ENCODE measurements at regions not wholly inside any gene's neighbourhood (a gene's known extent, or its start where the extent isn't known, plus 50 kb on each side); places are given as distances from the start of the nearest gene placed in this dataset.

- intact Hi-C loops (cut with DNase I), result no loop called here
Observed at GRCh38 chr12:111068290-111068689, 147.9 kb upstream of the MYL2 start.

GRCh38 chr12:111067498-111067897, 147.1 kb upstream of the MYL2 start:
- intact Hi-C loops (cut with DNase I), result no loop called here
- peak in 1 of 10 donors; percentile 69 for DNase-seq

More at GRCh38 chr12:111068290-111068689, 147.9 kb upstream of the MYL2 start:
- DNase-seq, result peak in 1 of 10 donors; percentile 80

- intact Hi-C loops (cut with DNase I), result no loop called here
Observed at GRCh38 chr12:111066744-111067437, 146.5 kb upstream of the MYL2 start.

GRCh38 chr12:111064982-111065381, 144.6 kb upstream of the MYL2 start:
- intact Hi-C loops (cut with DNase I), result no loop called here
- no peak for DNase-seq

More at GRCh38 chr12:111066744-111067437, 146.5 kb upstream of the MYL2 start:
- peak in 1 of 10 donors; percentile 4 for DNase-seq

- intact Hi-C loops (cut with DNase I), result no loop called here
- peak in 1 of 10 donors; percentile 1 for DNase-seq
Observed at GRCh38 chr12:111064154-111064553, 143.8 kb upstream of the MYL2 start.

- intact Hi-C loops (cut with DNase I), result no loop called here
- peak in 1 of 10 donors; percentile 63 for DNase-seq
Observed at GRCh38 chr12:111063295-111064026, 143.1 kb upstream of the MYL2 start.

GRCh38 chr12:111057701-111058425, 137.5 kb upstream of the MYL2 start:
- DNase-seq, result no peak
- intact Hi-C loops (cut with DNase I), result no loop called here

GRCh38 chr12:111056618-111057521, 136.5 kb upstream of the MYL2 start:
- DNase-seq, result peak in 2 of 10 donors; percentile 34 to 44
- intact Hi-C loops (cut with DNase I), result no loop called here

- peak in 1 of 10 donors; percentile 72 for DNase-seq
- intact Hi-C loops (cut with DNase I), result no loop called here
Observed at GRCh38 chr12:111055181-111055880, 135.0 kb upstream of the MYL2 start.

GRCh38 chr12:111048991-111049390, 128.6 kb upstream of the MYL2 start:
- no peak for DNase-seq
- intact Hi-C loops (cut with DNase I), result no loop called here

GRCh38 chr12:111046896-111047295, 126.5 kb upstream of the MYL2 start:
- DNase-seq, result no peak
- intact Hi-C loops (cut with DNase I), result no loop called here

- no peak for DNase-seq
- intact Hi-C loops (cut with DNase I), result no loop called here
Observed at GRCh38 chr12:111045941-111046340, 125.6 kb upstream of the MYL2 start.

- intact Hi-C loops (cut with DNase I), result no loop called here
- no peak for DNase-seq
Observed at GRCh38 chr12:111041091-111041490, 120.7 kb upstream of the MYL2 start.

GRCh38 chr12:111040690-111041089, 120.3 kb upstream of the MYL2 start:
- DNase-seq, result peak in 1 of 10 donors; percentile 20
- intact Hi-C loops (cut with DNase I), result no loop called here

GRCh38 chr12:111038941-111039340, 118.6 kb upstream of the MYL2 start:
- peak in 1 of 10 donors; percentile 27 for DNase-seq
- intact Hi-C loops (cut with DNase I), result no loop called here

- peak in 1 of 10 donors; percentile 60 for DNase-seq
- intact Hi-C loops (cut with DNase I), result no loop called here
Observed at GRCh38 chr12:111038077-111038476, 117.7 kb upstream of the MYL2 start.

GRCh38 chr12:111037047-111037446, 116.7 kb upstream of the MYL2 start:
- intact Hi-C loops (cut with DNase I), result no loop called here
- DNase-seq, result peak in 1 of 10 donors; percentile 51

- intact Hi-C loops (cut with DNase I), result no loop called here
- DNase-seq, result peak in 1 of 10 donors; percentile 71
Observed at GRCh38 chr12:111035578-111036301, 115.4 kb upstream of the MYL2 start.

Data from posterior cingulate gyrus (tissue), 11 donors.